ENCODE measurements at regions not wholly inside any gene's neighbourhood (a gene's known extent, or its start where the extent isn't known, plus 50 kb on each side); places are given as distances from the start of the nearest gene placed in this dataset.

- TF ChIP-seq STAG1 (CRISPR knock-in tag; IDR thresholded peaks at IDR 0.05; ENCODE audit: borderline replicate concordance), result no peak
- TF ChIP-seq CSDE1 (IDR thresholded peaks at IDR 0.05), result no peak
- TF ChIP-seq ZBTB12 (CRISPR knock-in tag; IDR thresholded peaks at IDR 0.05), result no peak
- TF ChIP-seq CBX5 (IDR thresholded peaks at IDR 0.05; ENCODE audit: borderline replicate concordance, low read depth), result no peak
- no peak for TF ChIP-seq SLC30A9 (CRISPR knock-in tag; IDR thresholded peaks at IDR 0.05)
- no peak for TF ChIP-seq POLR2AphosphoS2 (IDR thresholded peaks at IDR 0.05; ENCODE audit: low read length)
- no peak; the same call in 1 of the 2 replicates for TF ChIP-seq ETV1 (tag; conservative IDR thresholded peaks at IDR 0.05; ENCODE audit: low read depth)
- peak in 2 of 3 experiments; percentile 22 to 32; a peak in 2 of 6 replicates for TF ChIP-seq CTCF (IDR thresholded peaks at IDR 0.05 in 2 of 3, conservative IDR thresholded peaks at IDR 0.05 in 1 of 3; ENCODE audit: insufficient read depth in 2 of 3, low read depth in 1 of 3, low read length in 3 of 3)
- TF ChIP-seq ZBTB11 (CRISPR knock-in tag; IDR thresholded peaks at IDR 0.05), result no peak
- no peak for TF ChIP-seq TEAD4 (IDR thresholded peaks at IDR 0.05; ENCODE audit: low read length)
- no peak for TF ChIP-seq TEAD4 (CRISPR knock-in tag; IDR thresholded peaks at IDR 0.05; ENCODE audit: borderline replicate concordance)
- TF ChIP-seq SMAD3 (CRISPR knock-in tag; conservative IDR thresholded peaks at IDR 0.05), result no peak
- no peak for TF ChIP-seq BRD4 (IDR thresholded peaks at IDR 0.05)
- no peak for TF ChIP-seq CUX1 (CRISPR knock-in tag; IDR thresholded peaks at IDR 0.05)
- no peak for TF ChIP-seq ZNF707 (CRISPR knock-in tag; conservative IDR thresholded peaks at IDR 0.05)
Observed at GRCh38 chr13:22925881-22926747, 254.7 kb upstream of the SGCG start (continued).
